BJ (cell line): ENCODE measurements at regions not wholly inside any gene's neighbourhood (a gene's known extent, or its start where the extent isn't known, plus 50 kb on each side); places are given as distances from the start of the nearest gene placed in this dataset.

Experiments used
- CTCF ChIA-PET: fragments of 350-600 bp; formaldehyde crosslinking; extraction: SDS; loops from one replicate; lab custom pipeline; 2021; ENCODE audit warnings: antibody characterized with exemption, inconsistent platforms; lab: Yijun Ruan, JAX
- POLR2A ChIA-PET: fragments of 300-600 bp; sonication (Branson Sonifier 250); formaldehyde crosslinking; extraction: SDS; loops from one replicate; lab custom pipeline; 2021; ENCODE audit warnings: antibody characterized with exemption; lab: Charles Lee
- DNase-seq: peaks from one replicate; pipeline ENCODE4 v3.0.0-alpha.2; 2011; ENCODE audit warnings: low read depth
- H3K27me3 ChIP-seq: 2 replicates; pipeline ENCODE4 v1.6.0; 2011; ENCODE audit warnings: low read length; ENCODE audit not compliant: control insufficient read depth, insufficient read depth
- H3K36me3 ChIP-seq: 2 replicates; pipeline ENCODE4 v1.5.1; 2011; ENCODE audit warnings: low read length; ENCODE audit not compliant: control insufficient read depth, insufficient read depth
- H3K4me3 ChIP-seq: 2 replicates; pipeline ENCODE4 v1.5.1; 2011; ENCODE audit warnings: low read depth, mild to moderate bottlenecking, control low read depth, low read length
- CTCF ChIP-seq: IDR thresholded peaks from 2 replicates; pipeline ENCODE4 v1.5.1; 2011; ENCODE audit warnings: low read depth, mild to moderate bottlenecking, control low read depth, inconsistent platforms, low read length, moderate library complexity; ENCODE audit not compliant: insufficient read depth

- H3K36me3 ChIP-seq, result no peaks in the 10 kb centered on the region
- ChIA-PET POLR2A (no interaction called here), CTCF (no interaction called here)
- TF ChIP-seq CTCF, result no peak
- no peak overlapping the region for H3K4me3 ChIP-seq
- H3K27me3 ChIP-seq, result no peaks in the 10 kb centered on the region
- no peak for DNase-seq
Measured at GRCh38 chr2:191597186-191597751, 80.7 kb upstream of the NABP1 start.

GRCh38 chr2:191598296-191598695, 79.6 kb upstream of the NABP1 start:
- no peak for DNase-seq
- no peak for TF ChIP-seq CTCF
- Histone ChIP-seq H3K36me3 (no peaks in the 10 kb centered on the region), H3K27me3 (no peaks in the 10 kb centered on the region), H3K4me3 (no peak overlapping the region)
- ChIA-PET CTCF (no interaction called here), POLR2A (no interaction called here)

- DNase-seq, result no peak
- POLR2A ChIA-PET, result no interaction called here
- CTCF ChIA-PET, result interaction anchor here (1.5 kb wide), 1 partner anchor 10 kb away, joined by 3 read pairs; no protein-coding TSS in a partner anchor
Measured at GRCh38 chr2:191601060-191601459, 76.9 kb upstream of the NABP1 start.

GRCh38 chr2:191604154-191604553, 73.8 kb upstream of the NABP1 start:
- no peak overlapping the region for H3K4me3 ChIP-seq
- TF ChIP-seq CTCF, result no peak

More at GRCh38 chr2:191601060-191601459, 76.9 kb upstream of the NABP1 start:
- H3K4me3 ChIP-seq, result no peak overlapping the region
- TF ChIP-seq CTCF, result no peak
- no peaks in the 10 kb centered on the region for H3K27me3 ChIP-seq
- H3K36me3 ChIP-seq, result no peaks in the 10 kb centered on the region

GRCh38 chr2:191607096-191607495, 70.8 kb upstream of the NABP1 start:
- no peak for TF ChIP-seq CTCF
- CTCF ChIA-PET, result interaction anchor here (1.5 kb wide), 1 partner anchor 40 kb away, joined by 7 read pairs; no protein-coding TSS in a partner anchor
- Histone ChIP-seq H3K4me3 (no peak overlapping the region), H3K36me3 (no peaks in the 10 kb centered on the region), H3K27me3 (no peaks in the 10 kb centered on the region)
- POLR2A ChIA-PET, result no interaction called here
- no peak for DNase-seq

More at GRCh38 chr2:191604154-191604553, 73.8 kb upstream of the NABP1 start:
- CTCF ChIA-PET, result no interaction called here
- POLR2A ChIA-PET, result interaction anchor here (0.6 kb wide), 1 partner anchor 11 kb away, joined by 6 read pairs; no protein-coding TSS in a partner anchor
- DNase-seq, result no peak
- no peaks in the 10 kb centered on the region for H3K27me3 ChIP-seq
- H3K36me3 ChIP-seq, result no peaks in the 10 kb centered on the region
